Esophagus muscularis mucosa (tissue), 3 donors: ENCODE measurements at regions not wholly inside any gene's neighbourhood (a gene's known extent, or its start where the extent isn't known, plus 50 kb on each side); places are given as distances from the start of the nearest gene placed in this dataset.

Experiments used
- POLR2A ChIP-seq: fragments of 450-650 bp; IDR thresholded peaks from one replicate; pipeline ENCODE4 v1.6.1; 2017; ENCODE audit warnings: antibody characterized with exemption, moderate library complexity, mild to moderate bottlenecking, low read depth
- POLR2AphosphoS5 ChIP-seq, 2 donors: sonication (generic); formaldehyde crosslinking; IDR thresholded peaks; one replicate each; pipeline ENCODE4 v1.6.1; 2017; ENCODE audit warnings: antibody characterized with exemption in 2 of 2
- TF ChIP-seq, protein P1 (sequence below), 3 experiments: fragments of 200-600 bp in 2 of 3; fragments of 450-650 bp in 1 of 3; sonication (generic) in 2 of 3; IDR thresholded peaks; one replicate each; pipeline ENCODE4 v1.5.1; 2017 to 2019; ENCODE audit warnings: antibody characterized with exemption in 3 of 3, mild to moderate bottlenecking in 2 of 3, moderate library complexity in 1 of 3

DNA sequence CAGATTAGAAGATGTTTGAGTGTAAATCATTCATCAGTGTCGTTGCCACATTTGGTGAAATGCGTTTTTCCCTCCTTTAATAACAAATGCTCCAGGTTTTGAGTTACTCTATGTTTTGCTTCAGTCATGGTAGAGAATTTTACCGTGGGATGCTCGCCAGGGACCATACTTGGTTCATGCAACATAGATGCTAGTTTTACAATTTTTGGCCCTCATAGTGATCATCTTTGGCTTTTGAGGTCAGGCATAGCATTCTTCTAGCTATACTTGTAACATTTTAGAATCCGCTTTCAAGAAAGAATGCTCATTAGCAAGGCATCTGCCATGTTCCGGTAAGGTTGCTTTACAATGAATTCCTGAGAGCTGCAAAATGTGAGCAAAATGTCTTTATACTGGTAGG, 147.2 kb downstream of the SPCS3 start:
- TF ChIP-seq, protein P1, sequence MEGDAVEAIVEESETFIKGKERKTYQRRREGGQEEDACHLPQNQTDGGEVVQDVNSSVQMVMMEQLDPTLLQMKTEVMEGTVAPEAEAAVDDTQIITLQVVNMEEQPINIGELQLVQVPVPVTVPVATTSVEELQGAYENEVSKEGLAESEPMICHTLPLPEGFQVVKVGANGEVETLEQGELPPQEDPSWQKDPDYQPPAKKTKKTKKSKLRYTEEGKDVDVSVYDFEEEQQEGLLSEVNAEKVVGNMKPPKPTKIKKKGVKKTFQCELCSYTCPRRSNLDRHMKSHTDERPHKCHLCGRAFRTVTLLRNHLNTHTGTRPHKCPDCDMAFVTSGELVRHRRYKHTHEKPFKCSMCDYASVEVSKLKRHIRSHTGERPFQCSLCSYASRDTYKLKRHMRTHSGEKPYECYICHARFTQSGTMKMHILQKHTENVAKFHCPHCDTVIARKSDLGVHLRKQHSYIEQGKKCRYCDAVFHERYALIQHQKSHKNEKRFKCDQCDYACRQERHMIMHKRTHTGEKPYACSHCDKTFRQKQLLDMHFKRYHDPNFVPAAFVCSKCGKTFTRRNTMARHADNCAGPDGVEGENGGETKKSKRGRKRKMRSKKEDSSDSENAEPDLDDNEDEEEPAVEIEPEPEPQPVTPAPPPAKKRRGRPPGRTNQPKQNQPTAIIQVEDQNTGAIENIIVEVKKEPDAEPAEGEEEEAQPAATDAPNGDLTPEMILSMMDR (IDR thresholded peaks at IDR 0.05): no peak
- TF ChIP-seq POLR2A: no peak
- no peak for TF ChIP-seq POLR2AphosphoS5 (IDR thresholded peaks at IDR 0.05)
